Adrenal gland (tissue), 5 donors: ENCODE measurements at regions not wholly inside any gene's neighbourhood (a gene's known extent, or its start where the extent isn't known, plus 50 kb on each side); places are given as distances from the start of the nearest gene placed in this dataset.

Experiments
- CTCF ChIP-seq, 6 experiments: fragments of 450-650 bp in 4 of 6; fragments of 200-600 bp in 2 of 6; sonication (generic) in 1 of 6; IDR thresholded peaks; 1 replicate in 5 of 6; 2 replicates in 1 of 6; pipeline versions ENCODE4 v1.5.1 to v1.8.0; 2016 to 2021; ENCODE audit warnings: antibody characterized with exemption in 6 of 6, mild to moderate bottlenecking in 2 of 6, moderate library complexity in 1 of 6
- POLR2A ChIP-seq, 2 donors: fragments of 450-650 bp; IDR thresholded peaks; one replicate each; pipeline ENCODE4 v1.6.1; 2017; ENCODE audit warnings: antibody characterized with exemption in 2 of 2, mild to moderate bottlenecking in 2 of 2, moderate library complexity in 1 of 2
- donor health status: DM: no; HTN: no; CAD: no.

DNA sequence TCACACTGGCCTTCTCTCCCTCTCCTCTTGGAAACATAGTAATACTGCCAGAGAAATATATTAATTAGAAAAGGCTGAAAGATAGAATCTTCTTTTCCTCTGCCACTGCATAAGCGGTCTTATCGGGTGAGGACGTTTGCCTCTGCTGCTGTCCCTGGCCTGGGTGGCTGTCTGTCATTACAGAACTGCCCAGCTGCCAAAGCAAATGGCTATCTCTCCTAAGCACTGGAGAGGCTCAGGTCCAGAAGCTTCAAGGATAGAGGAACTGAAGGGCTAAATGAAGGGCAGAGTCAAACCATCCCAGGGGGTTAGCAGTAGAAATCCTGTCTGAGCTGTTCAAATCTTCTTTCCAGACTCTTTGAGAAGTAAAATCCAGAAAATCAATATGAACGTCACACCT is 198.6 kb upstream of the CAND1 start:
- TF ChIP-seq CTCF (IDR thresholded peaks at IDR 0.05), result no peak
- no peak for TF ChIP-seq POLR2A (IDR thresholded peaks at IDR 0.05)
